ENCODE measurements at regions not wholly inside any gene's neighbourhood (a gene's known extent, or its start where the extent isn't known, plus 50 kb on each side); places are given as distances from the start of the nearest gene placed in this dataset.

- DNase-seq = no peak
- Histone ChIP-seq H3K4me3 (no peak overlapping the region), H3K36me3 (no peaks in the 10 kb centered on the region), H3K9me3 (replicated peaks) (no peaks in the 10 kb centered on the region), H3K27me3 (no peaks in the 10 kb centered on the region), H3K4me1 (no peaks in the 10 kb centered on the region), H3K27ac (no peak overlapping the region)
These were observed 1067.9 kb downstream of the BRINP3 start for GRCh38 chr1:189409774-189410173.

GRCh38 chr1:189424746-189425331 lies 1052.8 kb downstream of the BRINP3 start:
- Histone ChIP-seq H3K27ac (no peak overlapping the region), H3K27me3 (no peaks in the 10 kb centered on the region), H3K9me3 (replicated peaks) (no peaks in the 10 kb centered on the region), H3K4me3 (no peak overlapping the region), H3K4me1 (no peaks in the 10 kb centered on the region), H3K36me3 (no peaks in the 10 kb centered on the region)
- peak; percentile 13 to 33 for DNase-seq

GRCh38 chr1:189429610-189430009 lies 1048.1 kb downstream of the BRINP3 start:
- no peak overlapping the region for H3K27ac ChIP-seq
- DNase-seq = peak; percentile 4 to 48
- no peaks in the 10 kb centered on the region for H3K9me3 ChIP-seq (replicated peaks)

GRCh38 chr1:189431447-189431846 lies 1046.2 kb downstream of the BRINP3 start:
- Histone ChIP-seq H3K4me1 (no peaks in the 10 kb centered on the region), H3K27me3 (no peaks in the 10 kb centered on the region), H3K9me3 (replicated peaks) (no peaks in the 10 kb centered on the region), H3K4me3 (no peak overlapping the region), H3K36me3 (no peaks in the 10 kb centered on the region), H3K27ac (no peak overlapping the region)
- peak in 1 of 2 experiments; percentile 4 for DNase-seq

More at GRCh38 chr1:189429610-189430009, 1048.1 kb downstream of the BRINP3 start:
- no peaks in the 10 kb centered on the region for H3K27me3 ChIP-seq
- H3K4me3 ChIP-seq = no peak overlapping the region
- H3K36me3 ChIP-seq = no peaks in the 10 kb centered on the region
- no peaks in the 10 kb centered on the region for H3K4me1 ChIP-seq

- Histone ChIP-seq H3K9me3 (replicated peaks) (no peaks in the 10 kb centered on the region), H3K4me1 (no peaks in the 10 kb centered on the region), H3K4me3 (no peak overlapping the region), H3K27ac (no peak overlapping the region), H3K36me3 (no peaks in the 10 kb centered on the region), H3K27me3 (no peaks in the 10 kb centered on the region)
- DNase-seq = no peak
These were observed 1044.9 kb downstream of the BRINP3 start for GRCh38 chr1:189432753-189433152.

- Histone ChIP-seq H3K36me3 (no peaks in the 10 kb centered on the region), H3K27ac (no peak overlapping the region), H3K4me1 (no peaks in the 10 kb centered on the region), H3K9me3 (replicated peaks) (no peaks in the 10 kb centered on the region), H3K27me3 (no peaks in the 10 kb centered on the region), H3K4me3 (no peak overlapping the region)
- no peak for DNase-seq
These were observed 1043.2 kb downstream of the BRINP3 start for GRCh38 chr1:189434461-189434860.

- Histone ChIP-seq H3K9me3 (replicated peaks) (no peaks in the 10 kb centered on the region), H3K27me3 (no peaks in the 10 kb centered on the region), H3K4me3 (no peak overlapping the region), H3K36me3 (no peaks in the 10 kb centered on the region), H3K27ac (no peak overlapping the region), H3K4me1 (no peaks in the 10 kb centered on the region)
- DNase-seq = no peak
These were observed 1042.3 kb downstream of the BRINP3 start for GRCh38 chr1:189435398-189435797.

- H3K4me1 ChIP-seq = no peaks in the 10 kb centered on the region
- H3K27ac ChIP-seq = no peak overlapping the region
- no peaks in the 10 kb centered on the region for H3K27me3 ChIP-seq
- no peaks in the 10 kb centered on the region for H3K36me3 ChIP-seq
- no peaks in the 10 kb centered on the region for H3K9me3 ChIP-seq (replicated peaks)
- no peak overlapping the region for H3K4me3 ChIP-seq
- no peak for DNase-seq
These were observed 1038.9 kb downstream of the BRINP3 start for GRCh38 chr1:189438808-189439207.

GRCh38 chr1:189463166-189463565 lies 1014.5 kb downstream of the BRINP3 start:
- Histone ChIP-seq H3K27me3 (no peaks in the 10 kb centered on the region), H3K4me3 (no peak overlapping the region), H3K9me3 (replicated peaks) (no peaks in the 10 kb centered on the region), H3K4me1 (no peaks in the 10 kb centered on the region), H3K36me3 (no peaks in the 10 kb centered on the region), H3K27ac (no peak overlapping the region)
- DNase-seq = no peak

GRCh38 chr1:189496768-189497167 lies 980.9 kb downstream of the BRINP3 start:
- Histone ChIP-seq H3K4me1 (no peaks in the 10 kb centered on the region), H3K36me3 (no peaks in the 10 kb centered on the region), H3K9me3 (replicated peaks) (no peaks in the 10 kb centered on the region), H3K27me3 (no peaks in the 10 kb centered on the region), H3K4me3 (no peak overlapping the region), H3K27ac (no peak overlapping the region)
- DNase-seq = no peak

- H3K27me3 ChIP-seq = no peaks in the 10 kb centered on the region
- no peak overlapping the region for H3K27ac ChIP-seq
- H3K36me3 ChIP-seq = no peaks in the 10 kb centered on the region
- H3K4me1 ChIP-seq = no peaks in the 10 kb centered on the region
- no peak overlapping the region for H3K4me3 ChIP-seq
- H3K9me3 ChIP-seq (replicated peaks) = no peaks in the 10 kb centered on the region
- DNase-seq = no peak
These were observed 977.9 kb downstream of the BRINP3 start for GRCh38 chr1:189499736-189500135.

- no peak overlapping the region for H3K4me3 ChIP-seq
- no peaks in the 10 kb centered on the region for H3K4me1 ChIP-seq
- H3K27ac ChIP-seq = no peak overlapping the region
- H3K27me3 ChIP-seq = no peaks in the 10 kb centered on the region
- no peaks in the 10 kb centered on the region for H3K36me3 ChIP-seq
- no peak for DNase-seq
- H3K9me3 ChIP-seq (replicated peaks) = no peaks in the 10 kb centered on the region
These were observed 976.9 kb downstream of the BRINP3 start for GRCh38 chr1:189500778-189501177.

GRCh38 chr1:189510827-189511226 lies 966.8 kb downstream of the BRINP3 start:
- H3K4me3 ChIP-seq = no peak overlapping the region
- no peaks in the 10 kb centered on the region for H3K4me1 ChIP-seq
- no peak overlapping the region for H3K27ac ChIP-seq
- H3K9me3 ChIP-seq (replicated peaks) = no peaks in the 10 kb centered on the region
- no peaks in the 10 kb centered on the region for H3K36me3 ChIP-seq
- no peaks in the 10 kb centered on the region for H3K27me3 ChIP-seq
- no peak for DNase-seq

- Histone ChIP-seq H3K4me3 (no peak overlapping the region), H3K9me3 (replicated peaks) (no peaks in the 10 kb centered on the region), H3K27ac (no peak overlapping the region), H3K36me3 (no peaks in the 10 kb centered on the region), H3K27me3 (no peaks in the 10 kb centered on the region), H3K4me1 (no peaks in the 10 kb centered on the region)
- DNase-seq = no peak
These were observed 964.6 kb downstream of the BRINP3 start for GRCh38 chr1:189513091-189513490.

- no peaks in the 10 kb centered on the region for H3K36me3 ChIP-seq
These were observed 955.2 kb downstream of the BRINP3 start for GRCh38 chr1:189522441-189522840.

GRCh38 chr1:189524501-189524900 lies 953.2 kb downstream of the BRINP3 start:
- Histone ChIP-seq H3K9me3 (replicated peaks) (no peaks in the 10 kb centered on the region), H3K27me3 (no peaks in the 10 kb centered on the region), H3K36me3 (no peaks in the 10 kb centered on the region), H3K27ac (no peak overlapping the region), H3K4me3 (no peak overlapping the region), H3K4me1 (no peaks in the 10 kb centered on the region)
- no peak for DNase-seq

More at GRCh38 chr1:189522441-189522840, 955.2 kb downstream of the BRINP3 start:
- no peak for DNase-seq
- Histone ChIP-seq H3K27ac (no peak overlapping the region), H3K4me3 (no peak overlapping the region), H3K9me3 (replicated peaks) (no peaks in the 10 kb centered on the region), H3K4me1 (no peaks in the 10 kb centered on the region), H3K27me3 (no peaks in the 10 kb centered on the region)
